ENCODE measurements at regions not wholly inside any gene's neighbourhood (a gene's known extent, or its start where the extent isn't known, plus 50 kb on each side); places are given as distances from the start of the nearest gene placed in this dataset.

DNA sequence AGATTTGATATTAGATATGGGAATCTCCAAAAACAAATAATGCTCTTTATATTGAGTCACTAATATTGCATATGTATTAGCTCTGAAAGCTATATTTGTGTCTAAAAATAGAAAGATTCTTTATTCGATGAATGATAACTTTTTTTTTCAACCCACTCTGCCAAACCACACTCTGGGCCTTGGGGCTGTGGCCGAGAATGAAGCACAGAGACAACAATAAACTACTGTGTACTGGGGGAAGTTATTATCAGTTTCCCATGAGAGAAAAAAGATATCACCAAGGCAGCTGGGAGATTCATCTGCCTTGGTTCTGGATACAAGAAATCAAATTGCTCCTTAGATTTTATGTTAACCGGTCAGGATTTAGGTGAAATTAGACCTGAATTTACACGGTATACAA, 762.2 kb downstream of the SUCLG1 start (continued):
- TF ChIP-seq ZNF664 (tag by site-specific recombination; IDR thresholded peaks at IDR 0.05) (no peak), SALL2 (tag by site-specific recombination; IDR thresholded peaks at IDR 0.05; ENCODE audit: borderline replicate concordance) (no peak)
- TF ChIP-seq, protein P1, sequence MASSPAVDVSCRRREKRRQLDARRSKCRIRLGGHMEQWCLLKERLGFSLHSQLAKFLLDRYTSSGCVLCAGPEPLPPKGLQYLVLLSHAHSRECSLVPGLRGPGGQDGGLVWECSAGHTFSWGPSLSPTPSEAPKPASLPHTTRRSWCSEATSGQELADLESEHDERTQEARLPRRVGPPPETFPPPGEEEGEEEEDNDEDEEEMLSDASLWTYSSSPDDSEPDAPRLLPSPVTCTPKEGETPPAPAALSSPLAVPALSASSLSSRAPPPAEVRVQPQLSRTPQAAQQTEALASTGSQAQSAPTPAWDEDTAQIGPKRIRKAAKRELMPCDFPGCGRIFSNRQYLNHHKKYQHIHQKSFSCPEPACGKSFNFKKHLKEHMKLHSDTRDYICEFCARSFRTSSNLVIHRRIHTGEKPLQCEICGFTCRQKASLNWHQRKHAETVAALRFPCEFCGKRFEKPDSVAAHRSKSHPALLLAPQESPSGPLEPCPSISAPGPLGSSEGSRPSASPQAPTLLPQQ (tag by site-specific recombination; IDR thresholded peaks at IDR 0.05) = no peak

DNA sequence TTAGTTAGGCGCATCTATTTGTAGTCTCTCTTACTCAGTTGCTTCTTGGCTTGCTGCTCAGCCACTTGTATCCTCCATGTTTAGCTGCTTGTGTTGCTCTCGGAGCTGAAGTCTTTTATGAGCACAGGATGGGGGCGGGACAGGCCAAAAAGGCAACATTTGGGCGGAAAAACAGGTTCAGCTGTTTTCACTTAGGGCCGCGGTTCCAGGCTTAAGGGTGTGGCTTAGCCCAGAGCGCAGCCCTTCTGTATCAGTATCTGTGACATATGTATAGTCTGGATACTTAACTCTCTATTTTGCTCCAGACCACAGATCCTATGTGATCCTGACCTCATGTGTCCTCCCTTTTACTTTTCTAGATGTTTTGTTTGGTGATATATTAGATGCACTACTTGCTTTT, 763.5 kb downstream of the SUCLG1 start:
- no peak for TF ChIP-seq SETDB1 (IDR thresholded peaks at IDR 0.05; ENCODE audit: insufficient read length, low read length)
- no peak for TF ChIP-seq ZNF777 (tag by site-specific recombination; IDR thresholded peaks at IDR 0.05; ENCODE audit: borderline replicate concordance)
- TF ChIP-seq ZNF324 (tag by site-specific recombination; IDR thresholded peaks at IDR 0.05) = no peak
- no peak for TF ChIP-seq ZFHX2 (tag by site-specific recombination; conservative IDR thresholded peaks at IDR 0.05)
- TF ChIP-seq, protein P2, sequence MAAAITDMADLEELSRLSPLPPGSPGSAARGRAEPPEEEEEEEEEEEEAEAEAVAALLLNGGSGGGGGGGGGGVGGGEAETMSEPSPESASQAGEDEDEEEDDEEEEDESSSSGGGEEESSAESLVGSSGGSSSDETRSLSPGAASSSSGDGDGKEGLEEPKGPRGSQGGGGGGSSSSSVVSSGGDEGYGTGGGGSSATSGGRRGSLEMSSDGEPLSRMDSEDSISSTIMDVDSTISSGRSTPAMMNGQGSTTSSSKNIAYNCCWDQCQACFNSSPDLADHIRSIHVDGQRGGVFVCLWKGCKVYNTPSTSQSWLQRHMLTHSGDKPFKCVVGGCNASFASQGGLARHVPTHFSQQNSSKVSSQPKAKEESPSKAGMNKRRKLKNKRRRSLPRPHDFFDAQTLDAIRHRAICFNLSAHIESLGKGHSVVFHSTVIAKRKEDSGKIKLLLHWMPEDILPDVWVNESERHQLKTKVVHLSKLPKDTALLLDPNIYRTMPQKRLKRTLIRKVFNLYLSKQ (tag by site-specific recombination; IDR thresholded peaks at IDR 0.05; ENCODE audit: borderline replicate concordance) = no peak
- TF ChIP-seq ZNF311 (tag by site-specific recombination; IDR thresholded peaks at IDR 0.05; ENCODE audit: borderline replicate concordance) = no peak
- CTCF ChIA-PET = no interaction called here

DNA sequence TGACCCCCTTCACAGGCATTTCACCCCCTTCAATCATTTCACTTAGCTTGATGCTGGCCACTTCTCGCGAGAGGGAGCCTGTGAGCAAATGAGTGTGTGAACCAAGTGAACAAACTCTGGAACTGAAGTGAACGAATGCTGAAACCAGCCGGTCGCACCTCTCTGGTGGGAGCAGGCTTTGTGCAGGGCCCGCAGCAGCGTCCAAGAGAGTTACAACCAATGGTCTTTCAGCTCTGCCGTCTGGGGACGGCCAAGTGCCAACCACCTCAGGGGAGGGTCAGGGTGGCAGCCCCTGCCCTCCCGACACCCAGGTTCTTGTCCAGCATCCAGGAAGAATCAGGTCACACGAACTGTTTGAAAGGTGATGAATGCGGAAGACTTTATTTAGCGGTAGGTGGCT, 764.0 kb downstream of the SUCLG1 start:
- CTCF ChIA-PET = no interaction called here

More for the DNA sequence above, 763.5 kb downstream of the SUCLG1 start:
- Histone ChIP-seq H3K9me3 (ENCODE audit: control insufficient read depth, insufficient read depth, low read depth, low read length) (no peaks in the 10 kb centered on the region), H3K4me1 (ENCODE audit: control insufficient read depth, insufficient read depth, low read length) (no peaks in the 10 kb centered on the region), H3K27ac (ENCODE audit: extremely low read depth, low read depth, low read length) (no peak overlapping the region), H3K4me3 (ENCODE audit: low read depth, low read length) (no peak overlapping the region), H3K36me3 (ENCODE audit: control insufficient read depth in 2 of 2, insufficient read depth in 1 of 2, low read length in 2 of 2) (no peaks in the 10 kb centered on the region)
- POLR2A ChIA-PET = no interaction called here

More for the DNA sequence above, 764.0 kb downstream of the SUCLG1 start:
- H3K9me3 ChIP-seq (ENCODE audit: control insufficient read depth, insufficient read depth, low read depth, low read length) = no peaks in the 10 kb centered on the region
- POLR2A ChIA-PET = no interaction called here
- TF ChIP-seq, protein P3, sequence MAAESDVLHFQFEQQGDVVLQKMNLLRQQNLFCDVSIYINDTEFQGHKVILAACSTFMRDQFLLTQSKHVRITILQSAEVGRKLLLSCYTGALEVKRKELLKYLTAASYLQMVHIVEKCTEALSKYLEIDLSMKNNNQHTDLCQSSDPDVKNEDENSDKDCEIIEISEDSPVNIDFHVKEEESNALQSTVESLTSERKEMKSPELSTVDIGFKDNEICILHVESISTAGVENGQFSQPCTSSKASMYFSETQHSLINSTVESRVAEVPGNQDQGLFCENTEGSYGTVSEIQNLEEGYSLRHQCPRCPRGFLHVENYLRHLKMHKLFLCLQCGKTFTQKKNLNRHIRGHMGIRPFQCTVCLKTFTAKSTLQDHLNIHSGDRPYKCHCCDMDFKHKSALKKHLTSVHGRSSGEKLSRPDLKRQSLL (tag by site-specific recombination; IDR thresholded peaks at IDR 0.05) = no peak
- TF ChIP-seq, protein P4, sequence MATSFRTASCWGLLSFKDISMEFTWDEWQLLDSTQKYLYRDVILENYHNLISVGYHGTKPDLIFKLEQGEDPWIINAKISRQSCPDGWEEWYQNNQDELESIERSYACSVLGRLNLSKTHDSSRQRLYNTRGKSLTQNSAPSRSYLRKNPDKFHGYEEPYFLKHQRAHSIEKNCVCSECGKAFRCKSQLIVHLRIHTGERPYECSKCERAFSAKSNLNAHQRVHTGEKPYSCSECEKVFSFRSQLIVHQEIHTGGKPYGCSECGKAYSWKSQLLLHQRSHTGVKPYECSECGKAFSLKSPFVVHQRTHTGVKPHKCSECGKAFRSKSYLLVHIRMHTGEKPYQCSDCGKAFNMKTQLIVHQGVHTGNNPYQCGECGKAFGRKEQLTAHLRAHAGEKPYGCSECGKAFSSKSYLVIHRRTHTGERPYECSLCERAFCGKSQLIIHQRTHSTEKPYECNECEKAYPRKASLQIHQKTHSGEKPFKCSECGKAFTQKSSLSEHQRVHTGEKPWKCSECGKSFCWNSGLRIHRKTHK (tag by site-specific recombination; IDR thresholded peaks at IDR 0.05) = no peak
- no peak for TF ChIP-seq KLF16 (tag by site-specific recombination; IDR thresholded peaks at IDR 0.05)
- TF ChIP-seq SETDB1 (IDR thresholded peaks at IDR 0.05; ENCODE audit: insufficient read length, low read length) = no peak
- TF ChIP-seq, protein P5, sequence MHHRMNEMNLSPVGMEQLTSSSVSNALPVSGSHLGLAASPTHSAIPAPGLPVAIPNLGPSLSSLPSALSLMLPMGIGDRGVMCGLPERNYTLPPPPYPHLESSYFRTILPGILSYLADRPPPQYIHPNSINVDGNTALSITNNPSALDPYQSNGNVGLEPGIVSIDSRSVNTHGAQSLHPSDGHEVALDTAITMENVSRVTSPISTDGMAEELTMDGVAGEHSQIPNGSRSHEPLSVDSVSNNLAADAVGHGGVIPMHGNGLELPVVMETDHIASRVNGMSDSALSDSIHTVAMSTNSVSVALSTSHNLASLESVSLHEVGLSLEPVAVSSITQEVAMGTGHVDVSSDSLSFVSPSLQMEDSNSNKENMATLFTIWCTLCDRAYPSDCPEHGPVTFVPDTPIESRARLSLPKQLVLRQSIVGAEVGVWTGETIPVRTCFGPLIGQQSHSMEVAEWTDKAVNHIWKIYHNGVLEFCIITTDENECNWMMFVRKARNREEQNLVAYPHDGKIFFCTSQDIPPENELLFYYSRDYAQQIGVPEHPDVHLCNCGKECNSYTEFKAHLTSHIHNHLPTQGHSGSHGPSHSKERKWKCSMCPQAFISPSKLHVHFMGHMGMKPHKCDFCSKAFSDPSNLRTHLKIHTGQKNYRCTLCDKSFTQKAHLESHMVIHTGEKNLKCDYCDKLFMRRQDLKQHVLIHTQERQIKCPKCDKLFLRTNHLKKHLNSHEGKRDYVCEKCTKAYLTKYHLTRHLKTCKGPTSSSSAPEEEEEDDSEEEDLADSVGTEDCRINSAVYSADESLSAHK (tag by site-specific recombination; IDR thresholded peaks at IDR 0.05) = no peak
- no peak for TF ChIP-seq GLI4 (tag by site-specific recombination; IDR thresholded peaks at IDR 0.05)
- TF ChIP-seq ZNF335 (tag by site-specific recombination; conservative IDR thresholded peaks at IDR 0.05) = no peak
- no peak for TF ChIP-seq ZNF114 (tag by site-specific recombination; IDR thresholded peaks at IDR 0.05)
- no peak for TF ChIP-seq ZNF112 (tag by site-specific recombination; IDR thresholded peaks at IDR 0.05)
- no peak for TF ChIP-seq ZNF404 (tag by site-specific recombination; IDR thresholded peaks at IDR 0.05)
- no peak for TF ChIP-seq GLIS2 (tag by site-specific recombination; IDR thresholded peaks at IDR 0.05)
- H3K4me1 ChIP-seq (ENCODE audit: control insufficient read depth, insufficient read depth, low read length) = no peaks in the 10 kb centered on the region
- no peak overlapping the region for H3K27ac ChIP-seq (ENCODE audit: extremely low read depth, low read depth, low read length)
- no peak overlapping the region for H3K4me3 ChIP-seq (ENCODE audit: low read depth, low read length)
- H3K36me3 ChIP-seq (ENCODE audit: control insufficient read depth in 2 of 2, insufficient read depth in 1 of 2, low read length in 2 of 2) = no peaks in the 10 kb centered on the region

Measured in HEK293 (cell line).